ENCODE measurements at regions not wholly inside any gene's neighbourhood (a gene's known extent, or its start where the extent isn't known, plus 50 kb on each side); places are given as distances from the start of the nearest gene placed in this dataset.

DNA sequence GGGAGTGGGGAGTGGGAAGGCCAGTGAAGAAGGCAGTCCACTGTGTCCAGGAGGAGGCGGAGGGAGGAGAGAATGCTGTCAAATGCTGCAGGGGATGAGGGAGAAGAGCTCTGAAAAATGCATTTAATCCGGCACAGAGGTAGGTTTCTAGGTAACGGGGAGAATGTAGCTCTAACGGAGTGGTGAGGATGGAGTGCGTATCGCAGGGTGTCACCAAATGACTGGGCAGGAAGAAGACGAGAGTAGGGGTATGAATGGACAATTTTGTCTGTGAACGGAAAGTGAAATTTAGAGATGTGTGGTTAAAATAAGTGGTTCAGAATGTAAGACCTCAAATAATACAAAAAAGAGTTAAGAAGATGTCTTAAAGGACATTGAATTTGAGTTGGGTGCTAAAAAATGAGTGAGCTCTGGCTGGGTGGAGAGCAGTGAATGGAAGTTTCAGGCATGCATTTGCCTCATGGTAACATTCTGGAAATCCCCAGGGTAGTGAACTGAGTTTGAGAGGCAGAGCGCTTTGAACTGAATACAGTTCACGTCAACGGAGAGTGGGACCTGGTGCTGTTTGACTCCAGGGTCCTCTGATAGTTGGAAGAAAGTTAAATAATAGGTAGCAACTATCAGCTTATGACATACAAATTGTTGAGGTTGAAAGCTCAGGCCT, 81.3 kb upstream of the CADM1 start:
- Histone ChIP-seq H3K9ac (ENCODE audit: low read length) (no peak overlapping the region), H3K4me2 (ENCODE audit: low read length) (no peak overlapping the region), H3K27ac (ENCODE audit: low read depth, low read length, poor library complexity, severe bottlenecking) (no peak overlapping the region), H3K27me3 (ENCODE audit: insufficient read depth, low read length) (no peaks in the 10 kb centered on the region), H3K9me2 (ENCODE audit: low read depth, low read length) (no peaks in the 10 kb centered on the region), H3K79me2 (ENCODE audit: insufficient read depth, low read length) (no peaks in the 10 kb centered on the region), H3K4me3 (ENCODE audit: low read depth, low read length, poor library complexity, severe bottlenecking) (no peak overlapping the region), H3F3A (ENCODE audit: insufficient read depth, low read length) (no peaks in the 10 kb centered on the region), H2AFZ (ENCODE audit: low read length) (no peak overlapping the region), H3K36me3 (ENCODE audit: insufficient read depth, low read length) (no peaks in the 10 kb centered on the region), H4K20me1 (ENCODE audit: insufficient read depth, low read length) (no peaks in the 10 kb centered on the region), H3K4me1 (ENCODE audit: insufficient read depth, low read length, severe bottlenecking) (no peaks in the 10 kb centered on the region), H3K9me3 (ENCODE audit: low read length) (no peaks in the 10 kb centered on the region)
- no peak for TF ChIP-seq EZH2 (IDR thresholded peaks at IDR 0.05; ENCODE audit: borderline replicate concordance, low read length)
- TF ChIP-seq, protein P1, sequence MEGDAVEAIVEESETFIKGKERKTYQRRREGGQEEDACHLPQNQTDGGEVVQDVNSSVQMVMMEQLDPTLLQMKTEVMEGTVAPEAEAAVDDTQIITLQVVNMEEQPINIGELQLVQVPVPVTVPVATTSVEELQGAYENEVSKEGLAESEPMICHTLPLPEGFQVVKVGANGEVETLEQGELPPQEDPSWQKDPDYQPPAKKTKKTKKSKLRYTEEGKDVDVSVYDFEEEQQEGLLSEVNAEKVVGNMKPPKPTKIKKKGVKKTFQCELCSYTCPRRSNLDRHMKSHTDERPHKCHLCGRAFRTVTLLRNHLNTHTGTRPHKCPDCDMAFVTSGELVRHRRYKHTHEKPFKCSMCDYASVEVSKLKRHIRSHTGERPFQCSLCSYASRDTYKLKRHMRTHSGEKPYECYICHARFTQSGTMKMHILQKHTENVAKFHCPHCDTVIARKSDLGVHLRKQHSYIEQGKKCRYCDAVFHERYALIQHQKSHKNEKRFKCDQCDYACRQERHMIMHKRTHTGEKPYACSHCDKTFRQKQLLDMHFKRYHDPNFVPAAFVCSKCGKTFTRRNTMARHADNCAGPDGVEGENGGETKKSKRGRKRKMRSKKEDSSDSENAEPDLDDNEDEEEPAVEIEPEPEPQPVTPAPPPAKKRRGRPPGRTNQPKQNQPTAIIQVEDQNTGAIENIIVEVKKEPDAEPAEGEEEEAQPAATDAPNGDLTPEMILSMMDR (IDR thresholded peaks at IDR 0.05; ENCODE audit: low read length): no peak

DNA sequence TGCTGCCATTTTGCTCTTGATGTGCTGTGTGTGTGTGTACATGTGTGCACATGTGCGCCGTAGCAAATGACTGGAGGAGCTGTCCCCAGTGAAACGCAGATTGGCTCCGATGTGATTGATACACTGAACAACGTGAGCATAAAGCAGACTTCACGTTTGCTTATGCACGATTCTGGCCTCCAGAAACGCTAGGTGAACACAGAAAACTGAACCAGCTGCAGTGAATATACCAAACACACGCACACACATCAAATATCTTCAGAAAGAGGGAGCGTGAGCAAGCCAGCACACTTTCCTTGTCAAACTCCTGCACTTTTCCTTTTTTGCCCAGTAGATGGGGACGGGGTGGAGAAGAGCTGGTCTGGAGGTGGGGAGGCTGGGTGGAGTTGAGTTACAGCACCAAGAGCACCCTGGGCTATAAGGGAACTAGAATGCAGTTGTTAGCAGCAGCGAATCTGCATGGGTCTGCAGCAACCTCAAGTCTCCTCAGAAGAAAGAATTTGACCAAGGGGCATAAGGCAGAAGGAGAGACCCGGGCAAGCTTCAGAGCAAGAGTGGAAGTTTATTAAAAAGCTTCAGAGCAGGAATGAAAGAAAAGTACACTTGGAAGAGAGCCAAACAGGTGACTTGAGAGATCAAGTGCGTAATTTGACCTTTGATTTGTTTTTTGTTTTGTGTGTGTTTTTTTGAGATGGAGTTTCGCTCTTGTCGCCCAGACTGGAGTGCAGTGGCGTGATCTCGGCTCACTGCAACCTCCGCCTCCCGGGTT, 77.8 kb upstream of the CADM1 start:
- Histone ChIP-seq H3K9me3 (ENCODE audit: low read length) (no peaks in the 10 kb centered on the region), H3K27me3 (ENCODE audit: insufficient read depth, low read length) (no peaks in the 10 kb centered on the region), H3K27ac (ENCODE audit: low read depth, low read length, poor library complexity, severe bottlenecking) (no peak overlapping the region), H3K36me3 (ENCODE audit: insufficient read depth, low read length) (no peaks in the 10 kb centered on the region), H3K4me2 (ENCODE audit: low read length) (no peak overlapping the region), H3K4me3 (ENCODE audit: low read depth, low read length, poor library complexity, severe bottlenecking) (no peak overlapping the region), H4K20me1 (ENCODE audit: insufficient read depth, low read length) (no peaks in the 10 kb centered on the region), H3K9ac (ENCODE audit: low read length) (no peak overlapping the region), H3K79me2 (ENCODE audit: insufficient read depth, low read length) (no peaks in the 10 kb centered on the region), H2AFZ (ENCODE audit: low read length) (no peak overlapping the region), H3F3A (ENCODE audit: insufficient read depth, low read length) (no peaks in the 10 kb centered on the region), H3K4me1 (ENCODE audit: insufficient read depth, low read length, severe bottlenecking) (no peaks in the 10 kb centered on the region), H3K9me2 (ENCODE audit: low read depth, low read length) (no peaks in the 10 kb centered on the region)
- TF ChIP-seq, protein P1 (IDR thresholded peaks at IDR 0.05; ENCODE audit: low read length): no peak
- no peak for TF ChIP-seq EZH2 (IDR thresholded peaks at IDR 0.05; ENCODE audit: borderline replicate concordance, low read length)

DNA sequence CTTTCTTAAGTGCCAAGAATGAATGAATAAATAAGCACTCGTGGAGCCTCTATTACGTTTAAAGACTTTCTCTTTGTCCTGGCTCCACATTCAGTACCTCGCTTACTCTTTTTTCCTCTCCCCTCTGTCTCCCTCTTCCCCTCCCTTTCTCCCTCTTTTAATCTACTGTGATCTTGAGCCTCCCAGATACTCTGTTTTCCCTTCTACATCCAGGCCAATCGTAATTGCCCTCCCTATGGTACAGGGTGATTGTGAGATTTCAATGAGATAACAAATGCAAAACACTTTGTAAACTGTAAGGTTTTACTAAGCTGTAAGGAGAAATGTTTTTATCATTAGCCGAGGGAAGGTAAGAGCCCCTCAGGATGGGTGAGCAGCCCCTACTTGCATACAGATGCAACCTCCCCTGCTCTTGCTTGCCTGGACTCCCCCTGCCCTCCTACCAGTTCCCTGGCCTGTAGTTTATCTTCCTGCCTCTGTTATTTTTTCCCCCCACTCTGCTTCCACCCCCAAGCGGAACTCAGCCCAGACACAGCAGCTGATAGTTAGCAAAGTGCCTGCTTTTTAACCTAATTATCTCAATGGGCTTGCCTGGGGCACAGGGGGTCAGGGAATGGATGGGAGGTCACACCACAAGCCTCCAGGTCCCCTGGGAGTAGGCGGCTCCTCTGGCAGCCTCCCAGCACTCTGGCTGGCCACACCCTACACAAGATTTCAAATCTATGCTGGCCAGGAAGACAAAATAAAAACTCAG, 76.9 kb upstream of the CADM1 start:
- Histone ChIP-seq H3K27ac (ENCODE audit: low read depth, low read length, poor library complexity, severe bottlenecking) (no peak overlapping the region), H3K9me2 (ENCODE audit: low read depth, low read length) (no peaks in the 10 kb centered on the region), H3K36me3 (ENCODE audit: insufficient read depth, low read length) (no peaks in the 10 kb centered on the region), H3K4me3 (ENCODE audit: low read depth, low read length, poor library complexity, severe bottlenecking) (no peak overlapping the region), H4K20me1 (ENCODE audit: insufficient read depth, low read length) (no peaks in the 10 kb centered on the region), H3K27me3 (ENCODE audit: insufficient read depth, low read length) (no peaks in the 10 kb centered on the region), H3K9ac (ENCODE audit: low read length) (no peak overlapping the region), H3K4me1 (ENCODE audit: insufficient read depth, low read length, severe bottlenecking) (no peaks in the 10 kb centered on the region), H3K9me3 (ENCODE audit: low read length) (no peaks in the 10 kb centered on the region), H3K4me2 (ENCODE audit: low read length) (no peak overlapping the region), H2AFZ (ENCODE audit: low read length) (no peak overlapping the region), H3K79me2 (ENCODE audit: insufficient read depth, low read length) (no peaks in the 10 kb centered on the region), H3F3A (ENCODE audit: insufficient read depth, low read length) (no peaks in the 10 kb centered on the region)
- TF ChIP-seq EZH2 (IDR thresholded peaks at IDR 0.05; ENCODE audit: borderline replicate concordance, low read length): no peak
- TF ChIP-seq, protein P1 (IDR thresholded peaks at IDR 0.05; ENCODE audit: low read length): no peak

Data from OCI-LY1 (cell line).